OCI-LY3 (cell line): ENCODE measurements at regions not wholly inside any gene's neighbourhood (a gene's known extent, or its start where the extent isn't known, plus 50 kb on each side); places are given as distances from the start of the nearest gene placed in this dataset.
A peak's percentile ranks its signal among the peaks of the same experiment; 100 is the strongest.

Experiments
- EZH2phosphoT487 ChIP-seq: fragments of 200-600 bp; shearing (Covaris generic); IDR thresholded peaks from 2 replicates; pipeline ENCODE4 v1.6.1; 2018; ENCODE audit warnings: antibody characterized with exemption, mixed run types, low read depth
- TF ChIP-seq, protein P1 (sequence below): fragments of 200-600, 300-600 bp; sonication (generic); IDR thresholded peaks from 2 replicates; pipeline ENCODE4 v1.5.1; 2014; ENCODE audit warnings: antibody characterized with exemption, low read length, low read depth

GRCh38 chr14:25132732-25133422 is 82.9 kb upstream of the STXBP6 start:
- TF ChIP-seq, protein P1, sequence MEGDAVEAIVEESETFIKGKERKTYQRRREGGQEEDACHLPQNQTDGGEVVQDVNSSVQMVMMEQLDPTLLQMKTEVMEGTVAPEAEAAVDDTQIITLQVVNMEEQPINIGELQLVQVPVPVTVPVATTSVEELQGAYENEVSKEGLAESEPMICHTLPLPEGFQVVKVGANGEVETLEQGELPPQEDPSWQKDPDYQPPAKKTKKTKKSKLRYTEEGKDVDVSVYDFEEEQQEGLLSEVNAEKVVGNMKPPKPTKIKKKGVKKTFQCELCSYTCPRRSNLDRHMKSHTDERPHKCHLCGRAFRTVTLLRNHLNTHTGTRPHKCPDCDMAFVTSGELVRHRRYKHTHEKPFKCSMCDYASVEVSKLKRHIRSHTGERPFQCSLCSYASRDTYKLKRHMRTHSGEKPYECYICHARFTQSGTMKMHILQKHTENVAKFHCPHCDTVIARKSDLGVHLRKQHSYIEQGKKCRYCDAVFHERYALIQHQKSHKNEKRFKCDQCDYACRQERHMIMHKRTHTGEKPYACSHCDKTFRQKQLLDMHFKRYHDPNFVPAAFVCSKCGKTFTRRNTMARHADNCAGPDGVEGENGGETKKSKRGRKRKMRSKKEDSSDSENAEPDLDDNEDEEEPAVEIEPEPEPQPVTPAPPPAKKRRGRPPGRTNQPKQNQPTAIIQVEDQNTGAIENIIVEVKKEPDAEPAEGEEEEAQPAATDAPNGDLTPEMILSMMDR, result peak; percentile 82
- no peak for TF ChIP-seq EZH2phosphoT487
